ENCODE measurements at regions not wholly inside any gene's neighbourhood (a gene's known extent, or its start where the extent isn't known, plus 50 kb on each side); places are given as distances from the start of the nearest gene placed in this dataset.

DNA sequence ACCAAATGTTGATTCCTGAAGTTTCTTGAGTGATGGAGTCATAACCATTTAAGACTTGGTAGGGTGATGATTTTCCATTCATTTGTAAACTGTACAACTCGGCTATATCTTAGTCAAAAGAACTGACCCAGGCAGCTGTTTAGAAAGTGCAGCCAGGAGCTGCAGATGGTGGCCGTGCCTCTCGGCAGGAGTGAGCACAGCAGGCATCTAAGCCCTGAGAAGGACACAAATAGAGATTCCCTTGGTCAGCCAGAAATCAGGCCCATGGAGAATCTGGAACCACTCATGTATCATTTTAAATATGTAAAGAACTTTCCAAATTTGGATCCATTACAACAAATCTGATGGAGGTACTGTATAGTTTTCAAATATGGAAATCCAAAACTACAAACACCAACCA, 177.0 kb upstream of the AKR1E2 start:
- H3K23me2 ChIP-seq (ENCODE audit: insufficient read length, low read depth, low read length, poor library complexity, severe bottlenecking) = no peaks in the 10 kb centered on the region
- no peaks in the 10 kb centered on the region for H3K27me3 ChIP-seq (ENCODE audit: insufficient read depth, low read length)
- H3K18ac ChIP-seq (ENCODE audit: insufficient read length, low read depth, low read length) = no peak overlapping the region
- WGBS (ENCODE audit: extremely low coverage, insufficient read length, low lambda C conversion rate) = no CpG with 5 or more reads among the region's 3 CpGs
- H2AFZ ChIP-seq (ENCODE audit: low read length) = no peak overlapping the region
- H3K27ac Mint-ChIP-seq = no peak overlapping the region
- H3K27ac ChIP-seq (ENCODE audit: insufficient read length, low read depth, low read length) = no peak overlapping the region
- no peak overlapping the region for H2BK15ac ChIP-seq (ENCODE audit: low read depth, low read length)
- no peak overlapping the region for H3K4me3 Mint-ChIP-seq
- no peaks in the 10 kb centered on the region for H3K27me3 Mint-ChIP-seq (ENCODE audit: low read depth)
- no peak overlapping the region for H3K9ac ChIP-seq (ENCODE audit: extremely low read depth, insufficient read length, low read length)
- no peaks in the 10 kb centered on the region for H3K9me3 Mint-ChIP-seq
- H3K56ac ChIP-seq (ENCODE audit: insufficient read length, low read depth, low read length) = no peak overlapping the region
- H2AK5ac ChIP-seq (ENCODE audit: insufficient read length, low read length) = no peak overlapping the region
- peaks cover 16 to 23% of the 10 kb centered on the region in 2 experiments for H3K4me1 Mint-ChIP-seq
- H4K5ac ChIP-seq (ENCODE audit: insufficient read length, low read depth, low read length) = no peak overlapping the region
- no peaks in the 10 kb centered on the region; the same call in 1 of the 2 replicates for H3K4me1 ChIP-seq (ENCODE audit: insufficient read depth, low read length)
- no peak overlapping the region for H3K23ac ChIP-seq (ENCODE audit: insufficient read length, low read depth, low read length)
- H3K4me2 ChIP-seq (ENCODE audit: insufficient read depth, insufficient read length, low read length) = no peak overlapping the region
- no peak overlapping the region for H2BK20ac ChIP-seq (ENCODE audit: low read depth, low read length, poor library complexity, severe bottlenecking)
- TF ChIP-seq, protein P1, sequence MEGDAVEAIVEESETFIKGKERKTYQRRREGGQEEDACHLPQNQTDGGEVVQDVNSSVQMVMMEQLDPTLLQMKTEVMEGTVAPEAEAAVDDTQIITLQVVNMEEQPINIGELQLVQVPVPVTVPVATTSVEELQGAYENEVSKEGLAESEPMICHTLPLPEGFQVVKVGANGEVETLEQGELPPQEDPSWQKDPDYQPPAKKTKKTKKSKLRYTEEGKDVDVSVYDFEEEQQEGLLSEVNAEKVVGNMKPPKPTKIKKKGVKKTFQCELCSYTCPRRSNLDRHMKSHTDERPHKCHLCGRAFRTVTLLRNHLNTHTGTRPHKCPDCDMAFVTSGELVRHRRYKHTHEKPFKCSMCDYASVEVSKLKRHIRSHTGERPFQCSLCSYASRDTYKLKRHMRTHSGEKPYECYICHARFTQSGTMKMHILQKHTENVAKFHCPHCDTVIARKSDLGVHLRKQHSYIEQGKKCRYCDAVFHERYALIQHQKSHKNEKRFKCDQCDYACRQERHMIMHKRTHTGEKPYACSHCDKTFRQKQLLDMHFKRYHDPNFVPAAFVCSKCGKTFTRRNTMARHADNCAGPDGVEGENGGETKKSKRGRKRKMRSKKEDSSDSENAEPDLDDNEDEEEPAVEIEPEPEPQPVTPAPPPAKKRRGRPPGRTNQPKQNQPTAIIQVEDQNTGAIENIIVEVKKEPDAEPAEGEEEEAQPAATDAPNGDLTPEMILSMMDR (conservative IDR thresholded peaks at IDR 0.05) = no peak
- H2BK5ac ChIP-seq (ENCODE audit: insufficient read length, low read length) = no peak overlapping the region
- no peaks in the 10 kb centered on the region for H4K20me1 ChIP-seq (ENCODE audit: control insufficient read depth, insufficient read depth, insufficient read length)
- no peak overlapping the region for H3K14ac ChIP-seq (ENCODE audit: insufficient read depth, low read length)
- H3T11ph ChIP-seq (ENCODE audit: low read length) = no peak overlapping the region
- no peak overlapping the region for H2BK120ac ChIP-seq (ENCODE audit: low read depth, low read length, poor library complexity, severe bottlenecking)
- no peaks in the 10 kb centered on the region for H3K79me2 ChIP-seq (ENCODE audit: insufficient read depth, low read length)
- no peaks in the 10 kb centered on the region for H3K79me1 ChIP-seq (ENCODE audit: insufficient read depth, low read depth, low read length, poor library complexity, severe bottlenecking)
- no peak overlapping the region for H3K4ac ChIP-seq (ENCODE audit: low read depth, low read length)
- no peak for DNase-seq
- no peaks in the 10 kb centered on the region for H3K9me3 ChIP-seq (ENCODE audit: control insufficient read depth, low read depth, low read length)
- no peak overlapping the region for H2BK12ac ChIP-seq (ENCODE audit: insufficient read length, low read depth, low read length)
- no peak overlapping the region for H4K8ac ChIP-seq (replicated peaks; ENCODE audit: insufficient read length, low read depth, low read length)
- H4K91ac ChIP-seq (ENCODE audit: insufficient read length, low read depth, low read length) = no peak overlapping the region
- H3K36me3 Mint-ChIP-seq (ENCODE audit: insufficient read depth in 1 of 3, low read depth in 3 of 3) = no peaks in the 10 kb centered on the region
